ENCODE measurements at regions not wholly inside any gene's neighbourhood (a gene's known extent, or its start where the extent isn't known, plus 50 kb on each side); places are given as distances from the start of the nearest gene placed in this dataset.

DNA sequence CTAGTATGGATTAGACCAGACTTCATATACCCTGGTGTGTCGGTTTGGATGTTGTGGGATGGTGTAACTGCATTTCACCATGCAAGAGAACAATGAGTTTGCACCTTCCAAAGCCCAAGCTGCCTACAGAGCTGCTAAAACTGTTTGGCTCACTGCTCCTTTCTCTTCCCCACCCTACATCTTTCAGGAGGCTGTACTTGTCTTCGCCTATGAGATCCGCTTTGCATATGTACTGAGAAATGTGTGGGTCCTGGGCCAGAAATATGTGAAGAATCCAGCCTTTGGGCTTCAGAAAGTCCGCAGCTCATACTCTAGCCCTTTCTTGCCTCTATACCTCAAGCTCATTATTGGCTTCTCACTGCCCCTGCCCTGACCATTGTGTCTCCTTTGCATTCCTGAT is 1060.0 kb downstream of the NTRK3 start:
- Histone ChIP-seq H3K36me3 (ENCODE audit: control insufficient read depth in 2 of 2, insufficient read depth in 1 of 2, low read length in 2 of 2) (no peaks in the 10 kb centered on the region), H3K9me3 (ENCODE audit: control insufficient read depth, insufficient read depth, low read depth, low read length) (no peaks in the 10 kb centered on the region), H3K27ac (ENCODE audit: extremely low read depth, low read depth, low read length) (no peak overlapping the region), H3K4me3 (ENCODE audit: low read depth, low read length) (no peak overlapping the region), H3K4me1 (ENCODE audit: control insufficient read depth, insufficient read depth, low read length) (no peaks in the 10 kb centered on the region)
- ChIA-PET POLR2A (no interaction called here), CTCF (interaction anchor here (0.6 kb wide), 1 partner anchor 567 kb away, joined by 4 read pairs; no protein-coding TSS in a partner anchor)
- TF ChIP-seq MZF1 (tag by site-specific recombination; IDR thresholded peaks at IDR 0.05; ENCODE audit: borderline replicate concordance) (no peak), YY2 (tag by site-specific recombination; IDR thresholded peaks at IDR 0.05) (no peak), ZNF155 (tag by site-specific recombination; IDR thresholded peaks at IDR 0.05) (no peak), ZNF555 (tag by site-specific recombination; conservative IDR thresholded peaks at IDR 0.05) (no peak), SP2 (tag by site-specific recombination; IDR thresholded peaks at IDR 0.05) (no peak), SALL2 (tag by site-specific recombination; IDR thresholded peaks at IDR 0.05; ENCODE audit: borderline replicate concordance) (no peak), ZNF302 (tag by site-specific recombination; IDR thresholded peaks at IDR 0.05; ENCODE audit: low read depth) (no peak), HOXD13 (CRISPR knock-in tag; IDR thresholded peaks at IDR 0.05; ENCODE audit: borderline replicate concordance) (no peak), ZBTB20 (tag by site-specific recombination; IDR thresholded peaks at IDR 0.05) (no peak), ZNF596 (tag by site-specific recombination; IDR thresholded peaks at IDR 0.05) (no peak), OVOL3 (tag by site-specific recombination; IDR thresholded peaks at IDR 0.05) (no peak)
- TF ChIP-seq, protein P1, sequence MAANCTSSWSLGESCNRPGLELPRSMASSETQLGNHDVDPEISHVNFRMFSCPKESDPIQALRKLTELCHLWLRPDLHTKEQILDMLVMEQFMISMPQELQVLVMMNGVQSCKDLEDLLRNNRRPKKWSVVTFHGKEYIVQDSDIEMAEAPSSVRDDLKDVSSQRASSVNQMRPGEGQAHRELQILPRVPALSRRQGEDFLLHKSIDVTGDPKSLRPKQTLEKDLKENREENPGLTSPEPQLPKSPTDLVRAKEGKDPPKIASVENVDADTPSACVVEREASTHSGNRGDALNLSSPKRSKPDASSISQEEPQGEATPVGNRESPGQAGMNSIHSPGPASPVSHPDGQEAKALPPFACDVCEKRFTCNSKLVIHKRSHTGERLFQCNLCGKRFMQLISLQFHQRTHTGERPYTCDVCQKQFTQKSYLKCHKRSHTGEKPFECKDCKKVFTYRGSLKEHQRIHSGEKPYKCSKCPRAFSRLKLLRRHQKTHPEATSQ (tag by site-specific recombination; IDR thresholded peaks at IDR 0.05) = no peak
- TF ChIP-seq, protein P2, sequence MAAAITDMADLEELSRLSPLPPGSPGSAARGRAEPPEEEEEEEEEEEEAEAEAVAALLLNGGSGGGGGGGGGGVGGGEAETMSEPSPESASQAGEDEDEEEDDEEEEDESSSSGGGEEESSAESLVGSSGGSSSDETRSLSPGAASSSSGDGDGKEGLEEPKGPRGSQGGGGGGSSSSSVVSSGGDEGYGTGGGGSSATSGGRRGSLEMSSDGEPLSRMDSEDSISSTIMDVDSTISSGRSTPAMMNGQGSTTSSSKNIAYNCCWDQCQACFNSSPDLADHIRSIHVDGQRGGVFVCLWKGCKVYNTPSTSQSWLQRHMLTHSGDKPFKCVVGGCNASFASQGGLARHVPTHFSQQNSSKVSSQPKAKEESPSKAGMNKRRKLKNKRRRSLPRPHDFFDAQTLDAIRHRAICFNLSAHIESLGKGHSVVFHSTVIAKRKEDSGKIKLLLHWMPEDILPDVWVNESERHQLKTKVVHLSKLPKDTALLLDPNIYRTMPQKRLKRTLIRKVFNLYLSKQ (tag by site-specific recombination; IDR thresholded peaks at IDR 0.05; ENCODE audit: borderline replicate concordance) = no peak
- TF ChIP-seq, protein P3, sequence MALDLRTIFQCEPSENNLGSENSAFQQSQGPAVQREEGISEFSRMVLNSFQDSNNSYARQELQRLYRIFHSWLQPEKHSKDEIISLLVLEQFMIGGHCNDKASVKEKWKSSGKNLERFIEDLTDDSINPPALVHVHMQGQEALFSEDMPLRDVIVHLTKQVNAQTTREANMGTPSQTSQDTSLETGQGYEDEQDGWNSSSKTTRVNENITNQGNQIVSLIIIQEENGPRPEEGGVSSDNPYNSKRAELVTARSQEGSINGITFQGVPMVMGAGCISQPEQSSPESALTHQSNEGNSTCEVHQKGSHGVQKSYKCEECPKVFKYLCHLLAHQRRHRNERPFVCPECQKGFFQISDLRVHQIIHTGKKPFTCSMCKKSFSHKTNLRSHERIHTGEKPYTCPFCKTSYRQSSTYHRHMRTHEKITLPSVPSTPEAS (tag by site-specific recombination; IDR thresholded peaks at IDR 0.05) = no peak
- TF ChIP-seq, protein P4, sequence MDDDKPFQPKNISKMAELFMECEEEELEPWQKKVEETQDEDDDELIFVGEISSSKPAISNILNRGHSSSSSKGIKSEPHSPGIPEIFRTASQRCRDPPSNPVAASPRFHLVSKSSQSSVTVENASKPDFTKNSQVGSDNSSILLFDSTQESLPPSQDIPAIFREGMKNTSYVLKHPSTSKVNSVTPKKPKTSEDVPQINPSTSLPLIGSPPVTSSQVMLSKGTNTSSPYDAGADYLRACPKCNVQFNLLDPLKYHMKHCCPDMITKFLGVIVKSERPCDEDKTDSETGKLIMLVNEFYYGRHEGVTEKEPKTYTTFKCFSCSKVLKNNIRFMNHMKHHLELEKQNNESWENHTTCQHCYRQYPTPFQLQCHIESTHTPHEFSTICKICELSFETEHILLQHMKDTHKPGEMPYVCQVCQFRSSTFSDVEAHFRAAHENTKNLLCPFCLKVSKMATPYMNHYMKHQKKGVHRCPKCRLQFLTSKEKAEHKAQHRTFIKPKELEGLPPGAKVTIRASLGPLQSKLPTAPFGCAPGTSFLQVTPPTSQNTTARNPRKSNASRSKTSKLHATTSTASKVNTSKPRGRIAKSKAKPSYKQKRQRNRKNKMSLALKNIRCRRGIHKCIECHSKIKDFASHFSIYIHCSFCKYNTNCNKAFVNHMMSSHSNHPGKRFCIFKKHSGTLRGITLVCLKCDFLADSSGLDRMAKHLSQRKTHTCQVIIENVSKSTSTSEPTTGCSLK (tag by site-specific recombination; IDR thresholded peaks at IDR 0.05) = no peak
- TF ChIP-seq, protein P5, sequence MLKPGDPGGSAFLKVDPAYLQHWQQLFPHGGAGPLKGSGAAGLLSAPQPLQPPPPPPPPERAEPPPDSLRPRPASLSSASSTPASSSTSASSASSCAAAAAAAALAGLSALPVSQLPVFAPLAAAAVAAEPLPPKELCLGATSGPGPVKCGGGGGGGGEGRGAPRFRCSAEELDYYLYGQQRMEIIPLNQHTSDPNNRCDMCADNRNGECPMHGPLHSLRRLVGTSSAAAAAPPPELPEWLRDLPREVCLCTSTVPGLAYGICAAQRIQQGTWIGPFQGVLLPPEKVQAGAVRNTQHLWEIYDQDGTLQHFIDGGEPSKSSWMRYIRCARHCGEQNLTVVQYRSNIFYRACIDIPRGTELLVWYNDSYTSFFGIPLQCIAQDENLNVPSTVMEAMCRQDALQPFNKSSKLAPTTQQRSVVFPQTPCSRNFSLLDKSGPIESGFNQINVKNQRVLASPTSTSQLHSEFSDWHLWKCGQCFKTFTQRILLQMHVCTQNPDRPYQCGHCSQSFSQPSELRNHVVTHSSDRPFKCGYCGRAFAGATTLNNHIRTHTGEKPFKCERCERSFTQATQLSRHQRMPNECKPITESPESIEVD (tag by site-specific recombination; IDR thresholded peaks at IDR 0.05) = no peak

DNA sequence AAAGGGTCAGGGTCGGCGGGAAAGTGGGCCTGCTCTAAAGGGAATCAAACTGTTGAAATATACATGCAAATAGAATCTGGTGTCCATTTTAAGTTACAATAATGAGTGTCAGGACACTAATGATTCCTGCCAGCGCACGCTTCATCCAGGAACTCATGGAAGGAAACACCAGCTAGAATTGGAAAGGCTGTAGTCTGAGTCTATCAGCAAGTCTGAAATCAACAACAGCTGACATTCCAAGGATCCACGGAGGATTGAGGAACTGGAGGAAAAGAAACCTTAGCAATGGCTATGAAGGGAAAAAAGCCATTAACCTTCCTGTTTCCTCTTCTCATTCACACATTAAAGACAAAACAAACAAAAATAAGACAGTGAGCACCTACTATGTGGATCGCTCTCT is 1063.1 kb downstream of the NTRK3 start:
- CTCF ChIA-PET = no interaction called here
- TF ChIP-seq ZNF214 (tag by site-specific recombination; IDR thresholded peaks at IDR 0.05; ENCODE audit: borderline replicate concordance) = no peak
- TF ChIP-seq REPIN1 (tag by site-specific recombination; IDR thresholded peaks at IDR 0.05; ENCODE audit: low read depth) = no peak
- no peak for TF ChIP-seq ZNF175 (tag by site-specific recombination; IDR thresholded peaks at IDR 0.05)
- TF ChIP-seq GLIS2 (tag by site-specific recombination; IDR thresholded peaks at IDR 0.05) = no peak
- TF ChIP-seq SP3 (tag by site-specific recombination; IDR thresholded peaks at IDR 0.05) = no peak
- no peak for TF ChIP-seq ZNF133 (tag by site-specific recombination; IDR thresholded peaks at IDR 0.05)
- TF ChIP-seq, protein P2 (tag by site-specific recombination; IDR thresholded peaks at IDR 0.05; ENCODE audit: borderline replicate concordance) = no peak
- TF ChIP-seq ZNF138 (tag by site-specific recombination; IDR thresholded peaks at IDR 0.05; ENCODE audit: borderline replicate concordance) = no peak
- TF ChIP-seq ZNF354C (tag by site-specific recombination; IDR thresholded peaks at IDR 0.05; ENCODE audit: borderline replicate concordance, low read depth) = no peak
- TF ChIP-seq BCL11B (tag by site-specific recombination; IDR thresholded peaks at IDR 0.05; ENCODE audit: low read depth) = no peak
- TF ChIP-seq ZBTB17 (tag by site-specific recombination; IDR thresholded peaks at IDR 0.05) = no peak
- TF ChIP-seq ZNF549 (tag by site-specific recombination; IDR thresholded peaks at IDR 0.05) = no peak

More for the DNA sequence above, 1063.1 kb downstream of the NTRK3 start:
- H3K36me3 ChIP-seq (ENCODE audit: control insufficient read depth in 2 of 2, insufficient read depth in 1 of 2, low read length in 2 of 2) = no peaks in the 10 kb centered on the region
- H3K4me1 ChIP-seq (ENCODE audit: control insufficient read depth, insufficient read depth, low read length) = no peaks in the 10 kb centered on the region
- H3K27ac ChIP-seq (ENCODE audit: extremely low read depth, low read depth, low read length) = no peak overlapping the region
- POLR2A ChIA-PET = no interaction called here
- H3K9me3 ChIP-seq (ENCODE audit: control insufficient read depth, insufficient read depth, low read depth, low read length) = no peaks in the 10 kb centered on the region
- no peak overlapping the region for H3K4me3 ChIP-seq (ENCODE audit: low read depth, low read length)
